B cell (primary cell): ENCODE measurements at regions not wholly inside any gene's neighbourhood (a gene's known extent, or its start where the extent isn't known, plus 50 kb on each side); places are given as distances from the start of the nearest gene placed in this dataset.

Source experiments
- ATAC-seq: fragments of 200-7000 bp; cut with Tn5 transposase; one replicate; pipeline ENCODE4 v1.10.0; 2021; ENCODE audit warnings: low read depth, mild to moderate bottlenecking, moderate number of reproducible peaks, moderate library complexity
- CTCF ChIA-PET: fragments of 350-600 bp; sonication (Branson Sonifier 250); formaldehyde crosslinking; loops from one replicate; lab custom pipeline; 2021; ENCODE audit warnings: antibody characterized with exemption, inconsistent platforms; lab: Charles Lee
- POLR2A ChIA-PET: fragments of 350-600 bp; sonication (Branson Sonifier 250); formaldehyde crosslinking; loops from one replicate; lab custom pipeline; 2021; ENCODE audit warnings: antibody characterized with exemption; lab: Charles Lee
- DNase-seq: peaks from one replicate; pipeline ENCODE4 v3.0.0; 2013
- H2AFZ ChIP-seq: 2 replicates; pipeline ENCODE4 v1.6.1; 2012; ENCODE audit warnings: mild to moderate bottlenecking, low read depth, low read length; ENCODE audit not compliant: insufficient read depth, poor library complexity, severe bottlenecking
- H3K27ac ChIP-seq, 2 donors: 1 replicate in 1 of 2; 2 replicates in 1 of 2; pipeline ENCODE4 v1.5.1; 2012 to 2013; ENCODE audit warnings: low read length in 2 of 2, mild to moderate bottlenecking in 2 of 2, moderate library complexity in 1 of 2
- H3K27me3 ChIP-seq, 4 experiments: fragments of 200-600 bp in 1 of 4; sonication (generic) in 1 of 4; replicated peaks in 1 of 4; 1 replicate in 2 of 4; 2 replicates in 2 of 4; pipeline versions ENCODE4 v1.6.1 to v1.7.0; 2013 to 2016; ENCODE audit warnings: low read length in 3 of 4, mild to moderate bottlenecking in 2 of 4, mixed read lengths in 1 of 4, moderate library complexity in 1 of 4; ENCODE audit not compliant: insufficient read depth in 4 of 4, control insufficient read depth in 3 of 4; ENCODE audit errors: control extremely low read depth in 1 of 4
- H3K36me3 ChIP-seq, 2 experiments: replicated peaks in 1 of 2; 1 replicate in 1 of 2; 2 replicates in 1 of 2; pipeline versions ENCODE4 v1.6.1 to v1.7.1; 2013; ENCODE audit warnings: low read length in 1 of 2; ENCODE audit not compliant: insufficient read depth in 2 of 2, control insufficient read depth in 1 of 2; ENCODE audit errors: control extremely low read depth in 1 of 2, extremely low read depth in 1 of 2
- H3K4me1 ChIP-seq, 2 donors: fragments of 200-600 bp in 1 of 2; sonication (generic) in 1 of 2; 1 replicate in 1 of 2; 2 replicates in 1 of 2; pipeline versions ENCODE4 v1.5.1 to v1.6.1; 2013 to 2017; ENCODE audit warnings: low read length in 2 of 2; ENCODE audit not compliant: control insufficient read depth in 2 of 2, insufficient read depth in 2 of 2
- H3K4me2 ChIP-seq: replicated peaks from 2 replicates; pipeline ENCODE3; 2012; ENCODE audit warnings: mild to moderate bottlenecking, low read depth, low read length; ENCODE audit not compliant: poor library complexity, severe bottlenecking
- H3K4me3 ChIP-seq, 5 experiments: fragments of 200-600 bp in 1 of 5; sonication (generic) in 1 of 5; 1 replicate in 3 of 5; 2 replicates in 2 of 5; pipeline versions ENCODE4 v1.5.1 to v1.7.0; 2011 to 2016; ENCODE audit warnings: low read length in 4 of 5, mild to moderate bottlenecking in 4 of 5, low read depth in 2 of 5, control low read depth in 1 of 5, moderate library complexity in 1 of 5; ENCODE audit not compliant: insufficient read depth in 1 of 5; ENCODE audit errors: control extremely low read depth in 1 of 5, extremely low read depth in 1 of 5
- H3K79me2 ChIP-seq: fragments of 200-600 bp; sonication (generic); one replicate; pipeline ENCODE4 v1.6.0; 2016; ENCODE audit warnings: low read length; ENCODE audit not compliant: control insufficient read depth, insufficient read depth
- H3K9ac ChIP-seq: fragments of 200-600 bp; sonication (generic); 2 replicates; pipeline ENCODE4 v1.6.1; 2017; ENCODE audit warnings: mild to moderate bottlenecking, low read length, moderate library complexity
- H3K9me3 ChIP-seq, 3 donors: one replicate each; pipeline versions ENCODE4 v1.6.1 to v1.7.1; 2013; ENCODE audit warnings: low read length in 2 of 3; ENCODE audit not compliant: control insufficient read depth in 2 of 3, insufficient read depth in 1 of 3; ENCODE audit errors: control extremely low read depth in 1 of 3
- H4K20me1 ChIP-seq: 2 replicates; pipeline ENCODE4 v1.6.0; 2012; ENCODE audit warnings: mild to moderate bottlenecking, low read length; ENCODE audit not compliant: insufficient read depth, control insufficient read depth, poor library complexity, severe bottlenecking
- H3K27ac Mint-ChIP-seq: one replicate; pipeline ENCODE4 v1.8.0; 2021; ENCODE audit warnings: mixed read lengths
- H3K27me3 Mint-ChIP-seq: one replicate; pipeline ENCODE4 v1.8.0; 2021; ENCODE audit warnings: mixed read lengths
- H3K4me1 Mint-ChIP-seq: one replicate; pipeline ENCODE4 v1.8.0; 2021; ENCODE audit warnings: mixed read lengths
- H3K4me3 Mint-ChIP-seq: one replicate; pipeline ENCODE4 v1.8.0; 2021; ENCODE audit warnings: mixed read lengths
- H3K9me3 Mint-ChIP-seq: one replicate; pipeline ENCODE4 v1.8.0; 2022; ENCODE audit warnings: mixed read lengths; ENCODE audit not compliant: insufficient read depth
- EZH2 ChIP-seq: IDR thresholded peaks from 2 replicates; pipeline ENCODE4 v1.6.1; 2012; ENCODE audit warnings: borderline replicate concordance, low read depth, mild to moderate bottlenecking, moderate library complexity, low read length; ENCODE audit not compliant: insufficient read depth, poor library complexity, severe bottlenecking
- WGBS: methylation state at CpG from one replicate; pipeline ENCODE4 v1.1.5; 2013; ENCODE audit warnings: missing lambda C conversion rate; ENCODE audit not compliant: insufficient coverage; 5-methylcytosine and 5-hydroxymethylcytosine counted together
- intact Hi-C: fragments of 100-400 bp; cut with micrococcal nuclease; formaldehyde crosslinking; loops from one replicate; pipeline ENCODE4 v1.10.0; 2022
- TF ChIP-seq, protein P1 (sequence below): fragments of 200-600 bp; IDR thresholded peaks from one replicate; pipeline ENCODE4 v1.8.0; 2022; ENCODE audit warnings: antibody characterized with exemption, mild to moderate bottlenecking

DNA sequence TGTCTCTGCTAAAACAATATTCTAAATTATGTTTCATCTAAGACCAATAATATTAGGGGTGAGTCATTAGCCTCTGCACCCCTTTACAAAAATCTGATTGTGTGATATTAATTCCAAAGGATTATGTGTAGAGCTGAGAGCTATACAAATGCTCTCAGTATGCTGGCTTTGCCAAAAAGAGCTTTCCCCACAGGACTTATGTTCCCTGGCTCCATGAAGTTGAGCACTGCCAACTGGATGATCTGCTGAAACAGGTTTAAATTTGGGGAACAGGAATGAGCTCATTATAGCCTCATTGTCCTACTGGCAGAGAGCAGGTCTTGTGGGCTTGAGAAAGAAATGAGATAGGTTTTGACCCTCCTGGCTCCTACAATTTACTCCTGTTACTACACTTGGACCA lies 347.8 kb upstream of the LMCD1 start:
- no peak for ATAC-seq
- intact Hi-C loops = no loop called here
- H3K27me3 Mint-ChIP-seq = no peaks in the 10 kb centered on the region

DNA sequence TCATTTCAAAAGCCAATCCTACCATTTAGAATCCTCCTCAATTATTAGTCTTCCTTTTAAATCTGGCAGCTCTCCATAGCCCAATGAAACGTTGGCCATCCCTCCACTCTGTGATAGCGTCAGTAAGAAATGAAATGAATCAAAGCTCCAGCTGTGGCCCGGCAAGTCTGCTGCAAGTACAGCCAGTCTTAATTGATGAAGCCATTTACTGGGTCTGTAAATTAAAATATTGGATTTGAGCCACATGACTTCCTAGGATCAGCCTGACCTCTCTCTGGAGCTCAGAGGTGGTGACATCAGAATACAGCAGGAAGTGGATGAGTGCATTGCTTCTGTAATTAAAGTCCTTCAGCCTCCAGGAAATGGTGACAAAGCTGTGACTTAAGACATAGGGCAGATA lies 347.0 kb upstream of the LMCD1 start:
- Mint-ChIP-seq H3K4me1 (no peaks in the 10 kb centered on the region), H3K4me3 (no peak overlapping the region), H3K27ac (no peak overlapping the region), H3K27me3 (no peaks in the 10 kb centered on the region), H3K9me3 (no peaks in the 10 kb centered on the region)
- Histone ChIP-seq H3K27ac (no peak overlapping the region), H2AFZ (no peak overlapping the region), H3K9ac (no peak overlapping the region), H3K9me3 (no peaks in the 10 kb centered on the region), H3K79me2 (no peaks in the 10 kb centered on the region), H3K4me3 (no peak overlapping the region), H3K36me3 (no peaks in the 10 kb centered on the region), H3K4me1 (no peaks in the 10 kb centered on the region), H3K4me2 (no peak overlapping the region), H4K20me1 (no peaks in the 10 kb centered on the region), H3K27me3 (no peaks in the 10 kb centered on the region)
- WGBS = no CpG with 5 or more reads among the region's 3 CpGs
- ChIA-PET POLR2A (no interaction called here), CTCF (no interaction called here)
- TF ChIP-seq, protein P1, sequence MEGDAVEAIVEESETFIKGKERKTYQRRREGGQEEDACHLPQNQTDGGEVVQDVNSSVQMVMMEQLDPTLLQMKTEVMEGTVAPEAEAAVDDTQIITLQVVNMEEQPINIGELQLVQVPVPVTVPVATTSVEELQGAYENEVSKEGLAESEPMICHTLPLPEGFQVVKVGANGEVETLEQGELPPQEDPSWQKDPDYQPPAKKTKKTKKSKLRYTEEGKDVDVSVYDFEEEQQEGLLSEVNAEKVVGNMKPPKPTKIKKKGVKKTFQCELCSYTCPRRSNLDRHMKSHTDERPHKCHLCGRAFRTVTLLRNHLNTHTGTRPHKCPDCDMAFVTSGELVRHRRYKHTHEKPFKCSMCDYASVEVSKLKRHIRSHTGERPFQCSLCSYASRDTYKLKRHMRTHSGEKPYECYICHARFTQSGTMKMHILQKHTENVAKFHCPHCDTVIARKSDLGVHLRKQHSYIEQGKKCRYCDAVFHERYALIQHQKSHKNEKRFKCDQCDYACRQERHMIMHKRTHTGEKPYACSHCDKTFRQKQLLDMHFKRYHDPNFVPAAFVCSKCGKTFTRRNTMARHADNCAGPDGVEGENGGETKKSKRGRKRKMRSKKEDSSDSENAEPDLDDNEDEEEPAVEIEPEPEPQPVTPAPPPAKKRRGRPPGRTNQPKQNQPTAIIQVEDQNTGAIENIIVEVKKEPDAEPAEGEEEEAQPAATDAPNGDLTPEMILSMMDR = no peak
- TF ChIP-seq EZH2 = no peak
- DNase-seq (no peak), ATAC-seq (no peak)
- intact Hi-C loops = no loop called here

More for the DNA sequence above, 347.8 kb upstream of the LMCD1 start:
- ChIA-PET POLR2A (no interaction called here), CTCF (no interaction called here)
- TF ChIP-seq, protein P1 = no peak
- no peak for TF ChIP-seq EZH2
- DNase-seq = no peak
- Mint-ChIP-seq H3K4me3 (no peak overlapping the region), H3K9me3 (no peaks in the 10 kb centered on the region), H3K27ac (no peak overlapping the region), H3K4me1 (no peaks in the 10 kb centered on the region)
- Histone ChIP-seq H3K36me3 (no peaks in the 10 kb centered on the region), H3K9me3 (no peaks in the 10 kb centered on the region), H3K79me2 (no peaks in the 10 kb centered on the region), H3K4me1 (no peaks in the 10 kb centered on the region), H3K27me3 (no peaks in the 10 kb centered on the region), H3K4me2 (no peak overlapping the region), H3K9ac (no peak overlapping the region), H4K20me1 (no peaks in the 10 kb centered on the region), H2AFZ (no peak overlapping the region), H3K27ac (no peak overlapping the region), H3K4me3 (no peak overlapping the region)
